Glomerular visceral epithelial cell (primary cell): ENCODE measurements at regions not wholly inside any gene's neighbourhood (a gene's known extent, or its start where the extent isn't known, plus 50 kb on each side); places are given as distances from the start of the nearest gene placed in this dataset.
"Not testable (repeated sequence)": the region's sequence is repeated elsewhere in the genome, so short reads cannot be mapped to it uniquely, and the experiment has no call there.

Experiments used
- DNase-seq: peaks from one replicate; pipeline ENCODE4 v3.0.0-alpha.2; 2016; ENCODE audit errors: extremely low spot score

DNA sequence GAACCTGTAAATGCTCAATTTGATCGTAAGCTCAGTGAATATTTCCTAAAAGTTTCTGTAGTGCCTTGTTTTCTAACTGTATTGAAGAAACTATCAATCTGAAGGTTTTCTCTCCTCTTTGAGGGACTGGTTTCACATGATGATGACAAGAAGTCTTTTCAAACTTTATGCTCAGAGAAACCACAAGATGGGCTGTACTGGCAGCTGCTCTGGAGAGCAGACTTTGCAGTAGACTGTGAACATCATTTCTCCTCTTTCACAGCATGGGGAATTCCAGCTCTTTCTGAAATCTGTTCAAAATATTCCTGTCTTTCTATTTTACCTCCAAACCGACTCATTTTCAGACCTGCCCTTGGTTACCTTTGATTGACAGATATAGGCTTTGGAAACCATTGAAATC is 194.4 kb downstream of the IZUMO3 start:
- no peak for DNase-seq

DNA sequence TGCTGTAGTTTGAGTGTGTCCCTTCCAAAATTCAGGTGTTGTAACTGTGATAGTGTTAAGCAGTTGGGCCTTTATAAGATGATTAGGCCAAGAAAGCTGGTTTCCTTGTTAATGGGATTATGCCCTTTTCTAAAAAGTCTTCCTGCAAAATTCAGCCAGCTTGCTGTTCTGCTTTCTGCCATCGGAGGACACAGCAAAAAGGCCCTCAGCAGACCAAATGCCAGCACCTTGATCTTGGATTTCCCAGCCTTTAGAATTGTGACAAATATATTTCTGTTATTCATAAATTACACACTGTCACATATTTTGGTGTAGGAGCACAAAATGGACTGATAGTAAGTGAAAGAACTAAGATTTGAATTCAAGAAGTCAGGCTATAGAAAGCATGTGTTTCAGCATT is 203.2 kb downstream of the IZUMO3 start:
- no peak for DNase-seq

DNA sequence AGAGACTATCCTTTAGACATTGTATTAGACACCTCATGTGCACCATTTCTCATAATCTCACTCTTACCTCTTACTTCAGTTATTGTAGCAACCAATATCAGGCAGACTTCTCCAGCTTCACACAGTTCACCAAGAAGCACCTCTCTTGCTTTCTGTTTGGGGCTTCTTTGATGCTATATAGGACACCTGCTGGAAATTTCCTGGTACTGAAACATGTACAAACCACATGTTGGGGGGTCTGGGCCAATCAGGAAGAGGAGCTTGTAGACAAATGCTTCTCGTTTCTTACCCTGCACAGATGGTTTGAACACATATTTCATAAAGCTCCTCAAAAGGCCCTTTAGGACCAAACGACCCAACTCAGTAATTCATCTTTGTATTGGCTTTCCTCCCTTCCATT is 212.1 kb downstream of the IZUMO3 start:
- no peak for DNase-seq

DNA sequence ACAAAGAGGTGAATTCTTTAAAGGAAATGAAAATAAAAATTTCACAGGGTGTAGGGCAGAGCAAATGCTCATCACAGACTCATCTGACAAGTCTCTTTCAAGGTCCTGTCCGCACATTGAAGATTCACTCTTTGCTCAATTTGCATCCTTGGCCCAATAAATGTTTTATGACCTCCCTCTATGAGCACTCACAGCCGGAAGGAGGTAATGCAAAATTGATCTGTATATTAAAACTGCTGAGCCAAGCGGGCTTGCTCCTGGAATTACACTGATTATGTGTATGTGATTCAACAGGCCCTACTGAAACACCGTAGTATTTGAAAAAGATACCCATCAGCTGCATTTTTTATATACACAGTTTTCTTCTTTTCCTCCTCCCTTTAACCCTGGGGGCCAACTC is 246.8 kb downstream of the IZUMO3 start:
- DNase-seq: no peak

DNA sequence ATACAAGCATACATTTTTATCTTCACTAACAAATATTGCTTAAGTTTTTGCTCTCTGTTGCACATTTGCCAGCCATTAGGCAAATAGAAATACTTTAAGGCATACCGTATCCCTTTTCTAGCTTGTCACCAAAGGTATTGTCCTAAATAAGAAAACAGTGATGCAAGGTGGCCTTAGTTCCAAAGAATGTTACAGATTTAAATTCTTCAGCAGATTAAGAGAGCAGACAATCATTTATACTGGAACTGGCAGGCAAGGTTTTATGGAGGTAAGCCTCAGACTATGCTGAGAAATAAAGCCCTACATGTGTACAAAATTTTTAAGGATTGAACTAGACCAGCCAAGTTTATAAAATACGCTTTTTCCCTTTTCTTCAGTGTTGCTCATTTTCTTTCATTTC is 247.8 kb downstream of the IZUMO3 start:
- DNase-seq: no peak

DNA sequence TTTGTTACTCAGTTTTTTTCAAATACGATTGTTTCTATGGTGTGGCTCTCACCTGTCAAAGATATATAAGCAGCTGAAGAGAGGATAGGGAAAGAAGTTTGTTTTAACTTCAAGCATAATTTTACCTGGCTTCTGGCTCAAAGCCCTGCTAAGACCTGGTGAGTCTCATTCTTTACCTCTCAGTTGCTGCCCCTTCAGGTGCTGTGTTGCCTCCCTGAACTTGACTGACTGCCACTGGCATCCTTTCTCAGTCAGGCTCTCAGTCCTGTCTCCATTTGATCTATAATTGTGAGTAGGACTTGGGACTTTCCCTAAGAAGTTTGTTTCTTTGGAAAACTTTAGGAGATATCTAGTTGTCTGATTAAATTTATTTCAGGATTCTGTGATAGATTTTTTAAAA is 249.6 kb downstream of the IZUMO3 start:
- no peak for DNase-seq

DNA sequence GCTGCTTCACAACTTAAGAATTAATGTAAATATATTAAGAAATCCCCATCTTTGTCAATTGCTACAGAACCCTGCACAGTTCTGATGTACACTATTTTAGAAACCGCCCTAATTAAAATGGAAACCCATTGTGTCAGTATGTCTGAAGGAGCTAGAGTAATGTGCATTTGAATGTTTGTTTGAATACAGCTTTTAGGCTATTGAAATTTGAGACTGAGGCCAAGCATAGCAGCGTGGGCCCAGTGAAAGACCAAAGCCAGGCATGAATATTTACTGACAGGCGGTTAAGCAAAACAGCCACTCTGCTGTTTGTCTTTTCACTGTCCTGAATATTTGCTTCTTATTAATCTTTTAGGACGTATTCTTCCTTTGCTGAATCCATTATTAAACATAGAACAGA is 252.3 kb downstream of the IZUMO3 start:
- DNase-seq: no peak

DNA sequence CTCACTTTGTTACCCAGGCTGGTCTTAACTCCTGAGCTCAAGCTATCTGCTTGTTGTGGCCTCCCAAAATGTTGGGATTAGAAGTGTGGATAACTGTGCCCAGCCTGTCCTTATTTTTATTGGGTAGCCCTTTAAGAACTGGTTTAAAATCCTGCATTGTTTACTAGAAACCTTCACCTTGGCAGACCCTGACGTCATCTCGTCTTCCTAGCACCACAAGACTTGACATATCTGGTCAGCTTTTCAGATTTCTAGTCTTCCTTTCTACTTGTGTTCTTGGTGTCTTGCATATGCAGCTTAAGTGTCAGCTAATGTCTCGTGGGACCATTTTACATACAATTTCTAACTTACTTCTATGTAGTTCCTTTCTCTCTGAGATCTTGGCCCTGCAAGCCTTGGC is 258.9 kb downstream of the IZUMO3 start:
- no peak for DNase-seq

DNA sequence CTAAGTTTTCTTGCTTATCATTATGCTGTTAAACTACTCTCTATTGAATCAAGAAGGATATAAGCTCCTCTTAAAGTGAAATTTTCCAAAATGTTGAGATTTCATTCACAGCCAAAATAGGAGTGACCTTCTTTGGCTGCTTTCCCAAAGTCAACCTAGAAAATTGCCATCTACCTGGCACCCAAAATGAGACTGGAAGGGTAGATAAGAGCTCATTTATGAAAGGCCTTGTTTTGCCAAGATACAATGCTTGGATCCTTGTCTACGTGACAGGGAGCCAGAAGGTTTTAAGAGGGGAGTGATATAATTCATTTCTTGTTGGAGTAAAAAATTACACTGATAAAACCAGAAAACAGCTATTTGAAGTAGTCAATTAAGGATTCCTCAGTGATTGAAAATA is 287.1 kb downstream of the IZUMO3 start:
- no peak for DNase-seq

DNA sequence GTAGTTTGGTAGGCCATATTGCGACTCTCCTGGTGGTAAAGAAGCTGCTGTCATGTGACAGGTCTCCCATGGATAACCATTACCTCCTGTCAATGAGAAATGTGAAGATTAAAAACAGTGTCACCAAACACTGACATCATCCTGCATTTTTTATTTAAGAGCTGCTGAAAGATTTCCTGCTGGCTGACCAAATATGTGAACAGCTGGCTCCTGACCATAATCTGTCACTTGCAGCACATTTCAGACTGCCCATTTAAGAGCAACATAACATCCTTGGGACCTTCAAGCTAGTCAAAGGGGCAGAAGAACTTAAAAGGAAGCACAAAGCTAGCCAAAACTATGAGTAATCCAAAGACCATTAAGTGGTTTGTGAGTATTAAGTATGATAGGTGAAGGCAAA is 288.0 kb downstream of the IZUMO3 start:
- DNase-seq: peak; percentile 64

DNA sequence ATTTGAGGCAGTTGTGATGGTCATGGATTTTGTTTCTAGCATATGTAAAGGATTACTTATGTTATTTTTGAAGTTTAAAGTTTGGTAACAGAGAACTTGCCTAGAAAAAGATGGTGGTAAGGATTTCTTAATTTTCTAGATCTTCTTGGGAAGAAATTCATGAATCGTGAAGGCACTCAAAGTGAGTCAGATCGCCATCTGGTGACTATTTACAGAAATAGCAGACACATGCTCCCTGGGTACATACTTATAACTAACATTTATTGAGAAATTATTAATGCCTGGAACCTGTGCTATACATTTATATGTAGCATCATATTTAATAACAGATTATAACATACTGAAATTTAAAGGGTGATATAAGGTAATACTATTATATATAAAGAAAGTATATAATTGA is 299.7 kb downstream of the IZUMO3 start:
- peak; percentile 11 for DNase-seq

DNA sequence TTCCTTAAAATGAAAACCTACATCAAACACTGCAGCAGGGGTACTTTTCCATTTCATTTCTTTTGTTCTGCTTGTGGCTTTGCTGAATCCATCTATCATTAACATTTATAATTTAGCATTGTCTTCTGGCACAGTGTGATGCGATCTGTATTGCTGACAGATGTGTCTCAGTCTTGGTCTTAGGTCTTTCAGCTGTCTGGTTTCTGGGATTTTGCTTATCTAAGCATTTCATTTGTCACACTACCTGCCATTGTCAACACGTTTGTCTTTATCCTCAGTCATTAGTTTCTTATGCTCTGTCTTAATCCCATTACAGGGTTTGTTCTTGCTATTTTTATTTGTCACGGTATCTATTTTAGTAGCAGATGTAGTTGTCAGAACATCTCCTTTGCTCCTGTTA is 303.1 kb downstream of the IZUMO3 start:
- DNase-seq: no peak

DNA sequence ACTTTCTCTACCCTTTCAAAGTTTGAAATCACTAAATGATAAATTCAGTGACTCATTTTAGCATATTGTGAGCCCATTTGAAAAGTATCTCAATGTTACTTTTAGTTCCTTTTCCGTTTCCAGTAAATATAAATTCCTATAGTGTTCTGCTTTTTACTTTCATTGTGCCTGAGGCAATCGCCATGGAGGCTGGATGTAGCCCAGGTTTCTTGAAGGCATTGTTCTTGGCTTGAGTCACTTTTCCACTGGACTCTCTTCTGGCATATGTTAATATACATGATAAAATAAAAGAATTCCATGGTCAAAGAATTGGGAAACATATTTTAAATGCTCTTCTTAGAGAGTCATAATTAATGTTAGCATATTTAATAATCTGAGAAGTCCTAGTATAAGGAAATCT is 327.0 kb downstream of the IZUMO3 start:
- no peak for DNase-seq

DNA sequence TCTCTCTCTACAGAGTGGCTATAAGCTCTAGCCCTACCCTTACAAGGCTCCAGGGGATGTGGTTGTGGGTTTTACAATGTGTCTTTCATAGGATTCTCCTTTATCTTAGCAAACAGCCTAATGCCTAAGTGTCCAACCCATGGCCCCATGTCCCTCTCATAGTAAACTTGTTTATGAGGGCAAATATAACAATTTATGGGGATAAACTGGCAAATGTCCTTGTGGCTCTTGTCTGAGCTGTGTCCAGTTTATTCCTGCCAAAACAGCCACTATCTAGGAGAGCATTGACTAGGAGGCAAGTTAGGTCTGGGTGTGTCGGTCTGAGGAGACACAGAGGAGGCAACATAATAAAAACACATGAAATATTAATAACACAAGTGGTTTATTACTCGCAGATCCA is 335.1 kb downstream of the IZUMO3 start:
- no peak for DNase-seq

DNA sequence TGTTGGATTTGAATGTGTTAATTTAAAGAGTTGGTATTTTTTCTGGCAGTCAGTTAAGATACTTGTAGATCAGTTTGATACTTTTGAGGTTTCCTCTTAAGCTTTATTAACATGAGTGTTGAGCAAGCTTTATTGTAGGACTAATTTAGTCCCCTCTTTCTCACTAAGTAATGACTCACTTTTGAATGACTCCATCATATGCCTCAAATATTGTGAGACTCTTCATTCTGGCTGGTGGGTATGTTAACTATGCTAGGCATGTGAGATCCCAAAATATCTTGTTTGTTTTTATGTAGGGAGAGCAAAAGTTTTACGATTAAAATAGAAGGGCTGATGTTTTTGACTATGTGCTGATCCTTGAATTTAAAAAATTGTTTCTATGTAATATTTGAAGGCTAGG is 355.7 kb downstream of the IZUMO3 start:
- DNase-seq: no peak

DNA sequence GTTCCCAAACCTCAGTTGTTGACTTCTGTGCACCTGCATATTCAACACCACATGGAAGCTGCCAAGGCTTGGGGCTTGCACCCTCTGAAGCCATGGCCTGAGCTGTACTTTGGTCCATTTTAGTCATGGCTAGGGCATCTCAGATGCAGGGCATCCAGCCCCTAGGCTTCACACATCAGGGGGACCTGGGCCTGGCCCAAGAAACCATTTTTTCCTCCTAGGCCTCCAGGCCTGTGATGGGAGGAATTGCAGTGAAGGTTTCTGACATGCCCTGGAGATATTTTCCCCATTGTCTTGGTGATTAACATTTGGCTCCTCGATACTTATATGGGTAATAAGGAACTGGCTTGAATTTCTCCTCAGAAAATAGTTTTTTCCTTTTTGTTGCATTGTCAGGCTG is 354.5 kb upstream of the ELAVL2 start:
- not testable (repeated sequence) for DNase-seq

DNA sequence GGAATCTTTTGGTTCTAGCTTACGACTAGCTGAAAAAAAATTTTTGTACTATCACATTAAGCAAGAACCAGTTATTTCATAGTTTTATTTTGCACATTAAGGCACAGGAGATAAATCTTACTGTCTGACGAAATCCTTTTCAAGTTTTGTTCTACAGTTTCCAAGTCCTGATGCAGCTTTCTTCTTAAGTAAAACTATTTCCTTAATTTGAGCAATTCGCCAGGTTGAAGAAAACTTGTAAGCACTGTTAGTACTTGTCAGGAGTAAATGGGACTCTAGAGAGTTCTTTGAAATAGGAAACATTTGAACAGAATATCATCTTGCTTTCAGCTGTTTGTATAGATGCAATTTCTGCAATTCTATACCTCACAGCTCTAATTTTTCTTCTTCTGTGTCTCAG is 318.8 kb upstream of the ELAVL2 start:
- DNase-seq: no peak

DNA sequence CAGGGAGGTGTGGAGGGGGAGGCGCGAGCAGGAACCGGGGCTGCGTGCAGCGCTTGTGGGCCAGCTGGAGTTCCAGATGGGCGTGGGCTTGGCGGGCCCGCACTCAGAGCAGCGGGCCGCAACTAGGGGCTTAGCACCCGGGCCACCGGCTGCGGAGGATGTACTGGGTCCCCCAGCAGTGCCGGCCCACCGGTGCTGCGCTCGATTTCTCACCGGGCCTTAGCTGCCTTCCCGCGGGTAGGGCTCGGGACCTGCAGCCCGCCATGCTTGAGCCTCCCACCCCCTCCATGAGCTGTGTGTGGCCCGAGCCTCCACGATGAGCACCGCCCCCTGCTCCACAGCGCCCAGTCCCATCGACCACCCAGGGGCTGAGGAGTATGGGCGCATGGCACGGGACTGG is 309.0 kb upstream of the ELAVL2 start:
- not testable (repeated sequence) for DNase-seq

DNA sequence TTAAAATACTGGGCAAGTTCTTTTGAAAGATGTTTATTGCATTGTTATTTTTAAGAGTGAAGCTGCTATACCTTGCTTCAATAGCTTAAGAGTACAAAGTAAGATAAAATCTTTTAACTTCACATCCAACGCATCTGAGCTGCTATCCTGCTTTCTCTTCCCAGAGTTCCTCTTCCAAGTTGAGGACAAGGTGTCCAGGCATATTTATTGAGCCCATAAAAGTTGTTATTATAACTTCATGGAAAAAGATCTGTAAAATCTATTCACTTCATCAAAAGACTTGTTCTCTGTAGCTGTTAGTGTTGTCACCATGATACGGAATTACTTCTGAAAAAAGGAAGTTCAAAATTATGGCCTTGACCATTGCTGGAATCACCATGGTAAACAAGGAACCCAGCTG is 306.2 kb upstream of the ELAVL2 start:
- DNase-seq: no peak

DNA sequence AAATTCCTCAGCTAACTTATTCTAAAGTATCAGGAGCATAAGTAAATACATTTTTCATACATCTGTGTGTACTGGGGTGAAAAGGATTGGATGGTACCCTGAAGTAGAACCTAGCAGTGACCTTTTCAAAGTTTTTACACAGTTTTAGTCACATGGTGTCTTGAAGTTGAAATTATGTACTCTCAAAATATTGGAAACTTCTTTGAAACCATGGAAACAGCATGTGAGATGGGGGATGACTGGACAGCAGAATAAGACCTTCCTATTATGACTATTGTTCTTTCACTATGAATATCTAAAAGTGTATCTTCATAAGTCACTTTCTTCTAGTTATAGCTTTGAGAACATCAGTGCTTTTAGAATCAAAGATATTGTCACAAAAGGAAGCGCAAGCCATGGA is 301.5 kb upstream of the ELAVL2 start:
- no peak for DNase-seq

DNA sequence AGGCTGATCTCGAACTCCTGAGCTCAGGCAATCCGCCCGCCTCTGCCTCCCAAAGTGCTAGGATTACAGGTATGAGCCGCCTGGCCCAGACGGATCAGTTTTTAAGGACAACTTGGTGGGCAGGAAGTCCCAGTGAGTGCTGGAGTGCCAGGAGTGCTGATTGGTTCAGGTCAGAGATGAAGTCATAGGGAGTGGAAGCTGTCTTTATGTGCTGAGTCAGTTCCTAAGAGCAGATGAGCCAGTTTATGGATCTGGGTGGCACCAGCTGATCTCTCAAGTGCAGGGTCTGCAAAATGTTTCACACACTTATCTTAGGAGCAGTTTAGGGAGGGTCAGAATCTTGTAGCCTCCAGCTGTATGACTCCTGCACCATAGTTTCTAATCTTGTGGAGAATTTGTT is 292.1 kb upstream of the ELAVL2 start:
- DNase-seq: no peak

DNA sequence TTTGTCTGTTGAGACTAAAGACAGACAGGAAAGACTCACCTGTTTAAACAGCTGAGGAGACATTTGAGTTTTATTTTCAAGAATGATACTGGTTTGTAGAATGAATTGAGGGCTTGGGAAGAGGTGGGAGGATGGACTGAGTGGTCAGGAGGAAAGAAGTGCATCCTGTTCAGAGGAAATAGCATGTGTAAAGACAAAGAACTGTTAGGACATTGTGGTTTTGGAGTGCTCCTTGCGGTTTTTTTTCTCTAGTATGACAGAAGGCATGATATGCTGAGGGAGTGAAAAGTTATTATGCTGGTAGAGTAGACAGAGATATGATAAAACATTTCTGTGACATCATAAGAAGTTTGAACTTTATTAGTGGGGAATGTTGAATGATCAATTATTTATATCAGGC is 270.7 kb upstream of the ELAVL2 start:
- DNase-seq: no peak

DNA sequence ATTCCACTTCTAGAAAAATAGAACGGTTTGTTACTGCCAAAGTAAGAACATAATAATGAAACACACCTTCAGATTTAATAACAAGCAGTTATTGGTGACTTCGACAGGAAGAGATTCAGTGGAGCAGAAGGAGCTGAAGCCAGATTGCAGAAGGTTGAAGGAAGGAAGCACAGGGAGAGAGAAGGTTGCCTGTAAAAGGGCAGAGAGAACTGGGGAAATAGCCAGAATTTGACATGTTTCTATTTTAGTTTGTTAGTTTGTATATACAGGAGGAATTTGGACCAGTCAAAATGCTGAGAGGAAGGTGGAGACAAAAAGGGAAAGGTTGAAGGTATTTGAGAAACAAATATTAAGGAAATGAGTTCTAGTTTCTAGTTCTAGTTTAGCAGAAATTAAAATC is 269.2 kb upstream of the ELAVL2 start:
- no peak for DNase-seq

DNA sequence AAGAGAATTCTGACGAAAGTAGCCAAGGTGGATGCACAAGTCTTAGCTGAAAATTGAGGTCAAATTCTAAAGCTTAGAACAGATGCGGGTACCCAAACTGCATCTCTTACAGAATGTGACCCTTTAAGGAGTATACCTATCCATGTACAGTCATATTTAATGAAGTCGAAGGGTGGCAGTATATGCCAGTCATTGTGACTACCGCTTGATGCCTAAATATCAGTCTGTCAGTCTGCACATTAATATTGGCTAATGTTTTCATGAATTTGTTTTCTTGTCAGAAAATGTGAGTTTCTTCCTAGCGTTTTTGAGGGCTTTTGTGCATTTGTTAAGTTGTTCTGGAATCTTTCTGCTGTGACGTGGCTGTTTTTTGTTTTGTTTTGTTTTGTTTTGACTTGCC is 264.5 kb upstream of the ELAVL2 start:
- no peak for DNase-seq

DNA sequence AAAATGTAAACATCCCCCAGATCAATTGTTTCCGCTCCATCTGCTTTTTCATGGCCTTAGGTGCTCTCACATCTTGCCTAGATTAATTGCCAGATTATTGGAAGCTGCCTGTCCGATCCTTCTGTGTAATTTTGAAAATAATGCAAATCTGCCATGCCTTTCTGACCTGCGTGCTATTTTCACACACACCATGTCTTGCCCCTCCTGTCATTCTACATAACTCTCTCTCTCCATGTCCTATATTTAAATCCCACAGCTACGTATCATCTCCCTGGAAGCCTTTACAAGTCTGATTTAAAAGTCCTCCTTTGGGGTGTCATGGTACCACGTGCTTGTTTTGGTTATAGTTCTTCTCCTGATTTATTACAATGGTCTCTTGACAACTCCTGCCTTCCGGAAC is 247.6 kb upstream of the ELAVL2 start:
- DNase-seq: no peak
